Bronchial epithelial cell (primary cell): ENCODE measurements at regions not wholly inside any gene's neighbourhood (a gene's known extent, or its start where the extent isn't known, plus 50 kb on each side); places are given as distances from the start of the nearest gene placed in this dataset.

Source experiments
- DNase-seq: peaks from one replicate; pipeline ENCODE4 v3.0.0-alpha.2; 2010; ENCODE audit warnings: low read depth
- FAIRE-seq: peaks from 2 replicates; lab custom pipeline; 2011; peaks lifted over from hg19 to GRCh38; lab: Jason Lieb, UNC
- H3K27me3 ChIP-seq: 2 replicates; pipeline ENCODE4 v1.5.1; 2011; ENCODE audit warnings: low read length; ENCODE audit not compliant: control insufficient read depth, insufficient read depth
- H3K36me3 ChIP-seq: 2 replicates; pipeline ENCODE4 v1.5.1; 2011; ENCODE audit warnings: low read length; ENCODE audit not compliant: control insufficient read depth, insufficient read depth
- H3K4me3 ChIP-seq: 2 replicates; pipeline ENCODE4 v1.5.1; 2011; ENCODE audit warnings: mild to moderate bottlenecking, low read depth, low read length, control low read depth
- TF ChIP-seq, protein P1 (sequence below): IDR thresholded peaks from 2 replicates; pipeline ENCODE4 v1.5.1; 2011; ENCODE audit warnings: mild to moderate bottlenecking, moderate library complexity, low read length, control low read depth, inconsistent platforms; ENCODE audit not compliant: insufficient read depth, severe bottlenecking

GRCh38 chr1:235011599-235012435 lies 116.8 kb downstream of the TOMM20 start:
- FAIRE-seq: no peak
- Histone ChIP-seq H3K4me3 (no peak overlapping the region), H3K36me3 (no peaks in the 10 kb centered on the region), H3K27me3 (no peaks in the 10 kb centered on the region)
- DNase-seq: peak; percentile 100
- TF ChIP-seq, protein P1, sequence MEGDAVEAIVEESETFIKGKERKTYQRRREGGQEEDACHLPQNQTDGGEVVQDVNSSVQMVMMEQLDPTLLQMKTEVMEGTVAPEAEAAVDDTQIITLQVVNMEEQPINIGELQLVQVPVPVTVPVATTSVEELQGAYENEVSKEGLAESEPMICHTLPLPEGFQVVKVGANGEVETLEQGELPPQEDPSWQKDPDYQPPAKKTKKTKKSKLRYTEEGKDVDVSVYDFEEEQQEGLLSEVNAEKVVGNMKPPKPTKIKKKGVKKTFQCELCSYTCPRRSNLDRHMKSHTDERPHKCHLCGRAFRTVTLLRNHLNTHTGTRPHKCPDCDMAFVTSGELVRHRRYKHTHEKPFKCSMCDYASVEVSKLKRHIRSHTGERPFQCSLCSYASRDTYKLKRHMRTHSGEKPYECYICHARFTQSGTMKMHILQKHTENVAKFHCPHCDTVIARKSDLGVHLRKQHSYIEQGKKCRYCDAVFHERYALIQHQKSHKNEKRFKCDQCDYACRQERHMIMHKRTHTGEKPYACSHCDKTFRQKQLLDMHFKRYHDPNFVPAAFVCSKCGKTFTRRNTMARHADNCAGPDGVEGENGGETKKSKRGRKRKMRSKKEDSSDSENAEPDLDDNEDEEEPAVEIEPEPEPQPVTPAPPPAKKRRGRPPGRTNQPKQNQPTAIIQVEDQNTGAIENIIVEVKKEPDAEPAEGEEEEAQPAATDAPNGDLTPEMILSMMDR: no peak

- Histone ChIP-seq H3K4me3 (no peak overlapping the region), H3K36me3 (no peaks in the 10 kb centered on the region), H3K27me3 (no peaks in the 10 kb centered on the region)
- no peak for DNase-seq
- TF ChIP-seq, protein P1: no peak
- FAIRE-seq: no peak
These were observed 117.5 kb downstream of the TOMM20 start for GRCh38 chr1:235011064-235011598.

- Histone ChIP-seq H3K4me3 (no peak overlapping the region), H3K27me3 (no peaks in the 10 kb centered on the region), H3K36me3 (no peaks in the 10 kb centered on the region)
- DNase-seq: no peak
- TF ChIP-seq, protein P1: no peak
- no peak for FAIRE-seq
These were observed 118.9 kb downstream of the TOMM20 start for GRCh38 chr1:235009561-235010306.

- no peak for DNase-seq
- TF ChIP-seq, protein P1: no peak
- FAIRE-seq: no peak
- H3K36me3 ChIP-seq: no peaks in the 10 kb centered on the region
- H3K4me3 ChIP-seq: no peak overlapping the region
- no peaks in the 10 kb centered on the region for H3K27me3 ChIP-seq
These were observed 119.6 kb downstream of the TOMM20 start for GRCh38 chr1:235009074-235009473.

- no peaks in the 10 kb centered on the region for H3K36me3 ChIP-seq
- DNase-seq (peak; percentile 68), FAIRE-seq (no peak)
- H3K27me3 ChIP-seq: no peaks in the 10 kb centered on the region
- TF ChIP-seq, protein P1: no peak
- no peak overlapping the region for H3K4me3 ChIP-seq
These were observed 120.4 kb downstream of the TOMM20 start for GRCh38 chr1:235008239-235008638.
